ENCODE measurements at regions not wholly inside any gene's neighbourhood (a gene's known extent, or its start where the extent isn't known, plus 50 kb on each side); places are given as distances from the start of the nearest gene placed in this dataset.

DNA sequence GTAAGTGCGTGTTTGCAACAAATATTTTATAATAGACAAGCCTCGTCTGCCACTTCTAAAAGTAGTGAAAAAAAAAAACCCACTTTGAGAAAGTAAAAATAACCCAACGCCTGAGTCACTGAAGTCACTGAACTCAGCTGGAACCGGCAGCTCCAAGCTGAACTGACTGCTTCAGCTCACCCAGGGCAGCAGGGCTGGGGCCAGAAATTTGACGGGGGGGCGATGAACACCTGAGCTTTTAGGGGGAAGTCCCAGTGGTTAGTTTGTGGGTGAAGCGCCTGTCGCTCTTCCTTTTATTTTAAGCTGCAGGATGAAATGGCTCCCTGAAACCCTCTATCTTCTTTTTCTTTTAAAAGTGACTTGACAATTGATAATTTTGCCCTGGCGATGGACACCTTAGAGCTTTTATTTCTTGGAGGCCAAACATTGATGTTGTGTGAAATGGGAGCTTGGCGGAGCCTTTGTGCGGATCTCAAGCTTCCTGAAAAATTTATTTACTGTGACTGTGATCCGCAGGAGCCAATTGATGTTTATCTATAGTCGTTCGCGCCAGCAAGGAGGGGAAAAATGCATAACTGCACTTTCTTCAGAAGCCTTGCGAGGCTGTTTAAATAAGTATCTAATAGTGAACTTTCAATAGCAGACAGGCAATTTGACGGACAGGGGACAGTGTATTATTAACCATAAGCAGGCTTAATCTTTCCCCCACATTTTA, 173.2 kb upstream of the MYL2 start:
- TF ChIP-seq, protein P1, sequence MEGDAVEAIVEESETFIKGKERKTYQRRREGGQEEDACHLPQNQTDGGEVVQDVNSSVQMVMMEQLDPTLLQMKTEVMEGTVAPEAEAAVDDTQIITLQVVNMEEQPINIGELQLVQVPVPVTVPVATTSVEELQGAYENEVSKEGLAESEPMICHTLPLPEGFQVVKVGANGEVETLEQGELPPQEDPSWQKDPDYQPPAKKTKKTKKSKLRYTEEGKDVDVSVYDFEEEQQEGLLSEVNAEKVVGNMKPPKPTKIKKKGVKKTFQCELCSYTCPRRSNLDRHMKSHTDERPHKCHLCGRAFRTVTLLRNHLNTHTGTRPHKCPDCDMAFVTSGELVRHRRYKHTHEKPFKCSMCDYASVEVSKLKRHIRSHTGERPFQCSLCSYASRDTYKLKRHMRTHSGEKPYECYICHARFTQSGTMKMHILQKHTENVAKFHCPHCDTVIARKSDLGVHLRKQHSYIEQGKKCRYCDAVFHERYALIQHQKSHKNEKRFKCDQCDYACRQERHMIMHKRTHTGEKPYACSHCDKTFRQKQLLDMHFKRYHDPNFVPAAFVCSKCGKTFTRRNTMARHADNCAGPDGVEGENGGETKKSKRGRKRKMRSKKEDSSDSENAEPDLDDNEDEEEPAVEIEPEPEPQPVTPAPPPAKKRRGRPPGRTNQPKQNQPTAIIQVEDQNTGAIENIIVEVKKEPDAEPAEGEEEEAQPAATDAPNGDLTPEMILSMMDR (conservative IDR thresholded peaks at IDR 0.05; ENCODE audit: control insufficient read depth, insufficient read depth, low read depth, low read length) = no peak
- no peak for DNase-seq (ENCODE audit: low read depth)
- H3K4me3 ChIP-seq (ENCODE audit: control insufficient read depth, low read depth, low read length) = no peak overlapping the region

DNA sequence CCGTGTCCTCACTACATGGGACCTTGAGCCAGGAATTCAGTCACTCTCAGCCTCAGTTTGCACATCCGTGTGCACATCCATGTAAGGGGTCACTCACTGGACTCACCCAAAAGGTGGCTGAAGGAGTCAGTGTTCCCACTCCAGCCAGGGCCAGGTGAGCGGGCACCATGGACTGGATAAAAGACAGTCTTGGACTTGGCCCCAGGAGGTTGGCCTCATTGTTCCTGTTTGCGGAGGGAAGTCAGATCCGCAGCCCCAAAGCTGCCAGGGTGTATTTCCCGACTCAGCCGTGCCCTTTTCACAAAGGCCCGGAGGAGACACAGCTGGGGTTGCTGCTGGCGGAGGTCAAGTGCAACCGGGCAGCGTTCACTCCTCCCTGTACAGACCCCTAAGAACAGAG, 170.7 kb upstream of the MYL2 start:
- no peak overlapping the region for H3K4me3 ChIP-seq (ENCODE audit: control insufficient read depth, low read depth, low read length)
- DNase-seq (ENCODE audit: low read depth) = no peak
- TF ChIP-seq, protein P1 (conservative IDR thresholded peaks at IDR 0.05; ENCODE audit: control insufficient read depth, insufficient read depth, low read depth, low read length) = no peak

DNA sequence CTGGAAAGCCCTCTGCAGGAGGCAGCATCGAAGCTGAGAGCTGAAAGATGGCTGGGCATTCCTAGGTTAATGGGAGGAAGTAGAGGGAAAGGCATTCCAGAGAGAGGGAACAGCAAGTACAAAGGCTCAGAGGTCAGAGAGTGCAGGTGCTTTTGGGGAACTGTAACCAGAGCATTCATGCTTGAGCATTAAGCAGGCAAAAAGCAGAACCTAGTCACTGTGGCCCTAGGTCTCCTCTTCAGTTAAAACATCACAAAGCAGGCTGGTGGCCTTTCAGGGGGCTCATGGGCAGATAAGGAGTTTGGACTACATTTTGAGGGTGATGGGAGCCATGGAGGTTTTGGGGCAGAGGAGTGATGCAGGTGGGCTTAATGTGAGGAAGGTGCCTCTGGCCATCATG, 169.2 kb upstream of the MYL2 start:
- no peak for DNase-seq (ENCODE audit: low read depth)
- H3K4me3 ChIP-seq (ENCODE audit: control insufficient read depth, low read depth, low read length) = no peak overlapping the region
- TF ChIP-seq, protein P1 (conservative IDR thresholded peaks at IDR 0.05; ENCODE audit: control insufficient read depth, insufficient read depth, low read depth, low read length) = no peak

DNA sequence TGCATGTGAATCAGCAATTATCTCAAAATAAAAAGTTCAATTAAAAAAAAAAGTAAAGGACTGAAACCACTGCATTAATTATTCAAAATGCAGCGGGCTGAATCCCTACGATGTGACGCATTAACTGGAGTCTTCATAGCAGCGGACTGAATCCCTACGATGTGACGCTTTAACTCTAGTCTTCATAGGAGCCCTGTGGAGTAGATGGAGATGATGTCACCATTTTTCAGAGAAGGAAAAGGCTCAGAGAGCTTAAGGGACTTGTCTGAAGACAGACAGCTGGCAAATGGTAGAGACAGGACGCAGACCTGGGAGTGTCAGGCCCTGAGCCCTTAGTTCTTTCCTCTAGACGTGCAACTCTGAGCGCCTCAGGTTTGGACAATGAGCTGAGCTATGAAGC, 168.0 kb upstream of the MYL2 start:
- TF ChIP-seq, protein P1 (conservative IDR thresholded peaks at IDR 0.05; ENCODE audit: control insufficient read depth, insufficient read depth, low read depth, low read length) = no peak
- H3K4me3 ChIP-seq (ENCODE audit: control insufficient read depth, low read depth, low read length) = no peak overlapping the region
- DNase-seq (ENCODE audit: low read depth) = no peak

DNA sequence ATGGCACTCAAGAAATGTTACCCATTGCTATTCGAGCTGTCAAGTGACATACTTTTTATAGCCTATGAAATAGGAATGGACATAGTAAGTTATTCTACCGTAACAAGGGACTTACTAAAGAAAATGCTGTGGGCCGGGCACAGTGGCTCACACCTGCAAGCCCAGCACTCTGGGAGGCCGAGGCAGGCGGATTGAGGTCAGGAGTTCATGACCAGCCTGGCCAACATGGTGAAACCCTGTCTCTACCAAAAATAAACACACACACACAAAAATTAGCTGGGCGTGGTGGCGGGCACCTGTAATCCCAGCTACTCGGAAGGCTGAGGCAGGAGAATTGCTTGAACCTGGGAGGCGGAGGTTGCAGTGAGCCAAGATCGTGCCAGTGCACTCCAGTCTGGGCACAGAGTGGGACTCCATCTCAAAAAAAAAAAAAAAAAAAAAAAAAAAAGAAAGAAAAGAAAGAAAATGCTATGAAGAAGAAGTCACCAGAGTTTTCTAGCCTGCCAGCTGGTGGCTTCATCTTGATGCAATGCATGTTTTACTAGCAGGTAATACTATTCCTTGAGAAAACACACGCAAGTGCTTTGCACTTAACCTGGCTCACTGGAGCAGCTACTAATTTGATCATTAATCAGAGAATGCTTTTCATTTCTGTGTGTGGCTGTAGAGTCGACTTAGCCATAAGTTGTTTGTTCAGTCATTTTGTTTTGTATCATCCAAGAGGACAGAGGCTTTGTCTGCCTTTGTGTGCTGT, 166.7 kb upstream of the MYL2 start:
- TF ChIP-seq, protein P1 (conservative IDR thresholded peaks at IDR 0.05; ENCODE audit: control insufficient read depth, insufficient read depth, low read depth, low read length) = no peak
- no peak overlapping the region for H3K4me3 ChIP-seq (ENCODE audit: control insufficient read depth, low read depth, low read length)
- no peak for DNase-seq (ENCODE audit: low read depth)

DNA sequence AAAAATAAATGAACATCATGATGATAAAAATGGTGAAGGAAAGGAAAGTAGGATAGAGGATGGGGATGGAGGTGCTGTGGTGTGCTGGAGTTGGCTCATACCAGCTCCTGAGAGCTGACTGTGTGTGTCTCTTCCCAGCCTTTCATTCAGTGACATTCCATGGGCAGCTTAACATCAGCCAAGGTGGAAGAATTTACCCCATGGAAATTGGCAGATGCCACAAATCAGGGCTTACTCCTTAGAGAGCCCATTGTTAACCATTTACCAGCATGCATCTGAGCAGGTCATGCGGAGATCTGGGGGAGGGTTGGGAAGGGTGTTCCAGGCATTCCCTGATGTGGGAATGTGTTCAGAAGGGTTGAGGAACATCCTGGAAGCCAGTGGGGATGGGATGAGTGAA, 164.7 kb upstream of the MYL2 start:
- H3K4me3 ChIP-seq (ENCODE audit: control insufficient read depth, low read depth, low read length) = no peak overlapping the region
- TF ChIP-seq, protein P1 (conservative IDR thresholded peaks at IDR 0.05; ENCODE audit: control insufficient read depth, insufficient read depth, low read depth, low read length) = no peak
- no peak for DNase-seq (ENCODE audit: low read depth)
